GM23338 (cell line): ENCODE measurements at regions not wholly inside any gene's neighbourhood (a gene's known extent, or its start where the extent isn't known, plus 50 kb on each side); places are given as distances from the start of the nearest gene placed in this dataset.
"Not testable (repeated sequence)": the region's sequence is repeated elsewhere in the genome, so short reads cannot be mapped to it uniquely, and the experiment has no call there.

ENCODE experiments used
- CREB1 ChIP-seq: fragments of 250-450 bp; sonication (Bioruptor Pico); IDR thresholded peaks from 2 replicates; pipeline ENCODE4 v1.5.0; 2020; ENCODE audit warnings: low read depth, mild to moderate bottlenecking, moderate library complexity
- CTCF ChIP-seq, 2 experiments: fragments of 200-600 bp in 1 of 2; sonication (generic) in 1 of 2; conservative IDR thresholded peaks; 2 replicates each; pipeline versions ENCODE4 v1.5.1 to v1.6.1; 2016 to 2017; ENCODE audit warnings: antibody characterized with exemption in 2 of 2, low read depth in 2 of 2, mild to moderate bottlenecking in 2 of 2, moderate library complexity in 1 of 2
- EZH2 ChIP-seq: fragments of 200-600 bp; sonication (generic); IDR thresholded peaks from one replicate; pipeline ENCODE4 v1.8.0; 2017; ENCODE audit warnings: antibody characterized with exemption, mild to moderate bottlenecking, low read depth; ENCODE audit not compliant: unreplicated experiment
- NANOG ChIP-seq: IDR thresholded peaks from 2 replicates; pipeline ENCODE4 v1.6.1; 2016; ENCODE audit warnings: antibody characterized with exemption, borderline replicate concordance
- POLR2AphosphoS5 ChIP-seq: IDR thresholded peaks from 2 replicates; pipeline ENCODE4 v1.6.1; 2016; ENCODE audit warnings: antibody characterized with exemption, low read depth

- not testable (repeated sequence) for TF ChIP-seq CTCF (conservative IDR thresholded peaks at IDR 0.05; ENCODE audit: low read depth in 2 of 2); POLR2AphosphoS5; NANOG; EZH2; CREB1 (CRISPR knock-in tag)
Observed at GRCh38 chr5:21482983-21483650, 1370.0 kb downstream of the CDH12 start.
